SK-N-MC (cell line): ENCODE measurements at regions not wholly inside any gene's neighbourhood (a gene's known extent, or its start where the extent isn't known, plus 50 kb on each side); places are given as distances from the start of the nearest gene placed in this dataset.

Experiments used
- DNase-seq: peaks from one replicate; pipeline ENCODE4 v3.0.0-alpha.2; 2011; ENCODE audit warnings: low read depth, low spot score
- H3K27ac ChIP-seq: fragments of 200-600 bp; sonication (generic); 2 replicates; pipeline ENCODE4 v1.5.1; 2016; ENCODE audit warnings: mixed run types
- H3K36me3 ChIP-seq: fragments of 200-600 bp; sonication (generic); 2 replicates; pipeline ENCODE4 v1.6.1; 2017; ENCODE audit warnings: antibody characterized with exemption, low read length, mixed read lengths; ENCODE audit not compliant: insufficient read depth
- H3K4me3 ChIP-seq: fragments of 200-600 bp; sonication (generic); 2 replicates; pipeline ENCODE4 v1.5.1; 2016
- H3K9ac ChIP-seq: fragments of 200-600 bp; sonication (generic); 2 replicates; pipeline ENCODE4 v1.8.0; 2017; ENCODE audit warnings: mixed run types, mixed read lengths; ENCODE audit not compliant: insufficient read length
- H3K9me3 ChIP-seq: fragments of 200-600 bp; sonication (generic); 2 replicates; pipeline ENCODE4 v1.6.1; 2017; ENCODE audit warnings: low read depth, mild to moderate bottlenecking, antibody characterized with exemption, low read length, moderate library complexity, mixed read lengths
- EZH2 ChIP-seq: fragments of 200-600 bp; sonication (generic); IDR thresholded peaks from one replicate; pipeline ENCODE4 v1.6.1; 2017; ENCODE audit warnings: antibody characterized with exemption
- FOXP2 ChIP-seq: optimal IDR thresholded peaks from 2 replicates; pipeline ENCODE3; 2011; ENCODE audit warnings: mild to moderate bottlenecking, moderate library complexity; ENCODE audit not compliant: insufficient read depth; ENCODE audit errors: extremely low read length, control extremely low read depth
- POLR2AphosphoS5 ChIP-seq: IDR thresholded peaks from 2 replicates; pipeline ENCODE4 v1.6.1; 2012; ENCODE audit warnings: mild to moderate bottlenecking, low read depth, low read length, borderline replicate concordance

DNA sequence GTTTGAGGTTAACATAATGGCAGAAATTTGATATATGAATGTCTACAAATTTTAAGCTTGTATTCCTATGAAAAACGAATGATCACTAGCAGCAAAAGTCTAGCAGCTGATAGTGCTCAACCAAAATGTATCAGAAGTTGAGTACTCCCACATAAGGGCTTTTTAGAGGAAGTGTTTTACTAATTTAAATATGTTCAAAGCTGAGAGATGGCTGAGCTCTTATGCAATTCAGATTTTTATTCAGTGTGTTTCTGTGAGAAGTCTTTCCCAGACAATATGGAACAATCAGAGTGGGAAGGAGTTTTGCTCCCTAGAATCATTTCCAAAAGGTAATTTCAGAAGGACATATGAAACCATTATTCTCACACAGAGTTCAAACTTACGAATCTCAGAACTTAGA is 327.0 kb downstream of the ZPLD1 start:
- H3K9me3 ChIP-seq = no peaks in the 10 kb centered on the region
- H3K36me3 ChIP-seq = no peaks in the 10 kb centered on the region
- DNase-seq = no peak
- no peak overlapping the region for H3K27ac ChIP-seq
- H3K4me3 ChIP-seq = no peak overlapping the region
- no peak overlapping the region for H3K9ac ChIP-seq
- TF ChIP-seq EZH2 = no peak
- TF ChIP-seq FOXP2 = no peak
- TF ChIP-seq POLR2AphosphoS5 = no peak

DNA sequence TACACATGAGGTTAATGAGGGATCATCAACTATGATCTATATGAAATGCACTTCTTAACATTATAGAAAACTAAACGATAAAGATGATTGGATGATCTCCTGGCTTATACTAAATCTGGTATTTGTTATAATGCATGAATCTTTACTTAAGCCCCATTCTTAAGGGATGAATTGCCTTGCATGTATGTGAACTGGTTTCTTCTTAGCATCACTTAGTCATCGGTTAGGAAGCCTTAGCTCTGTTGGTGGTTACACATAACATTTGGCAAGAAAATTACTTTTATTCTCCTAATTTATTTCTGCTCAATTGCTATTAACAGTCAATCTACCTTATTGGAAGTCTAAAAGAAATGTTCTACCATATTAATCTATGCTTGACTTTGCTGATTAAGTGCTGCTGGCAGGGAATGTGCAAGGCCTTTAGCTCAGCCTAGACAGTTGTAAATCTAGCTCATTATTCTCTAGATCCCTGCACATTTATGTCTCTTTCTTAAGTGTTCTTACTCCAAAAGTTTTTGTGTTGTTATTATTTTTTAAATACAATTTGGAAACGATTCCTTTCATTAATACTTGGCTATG is 356.0 kb downstream of the ZPLD1 start:
- Histone ChIP-seq H3K9me3 (no peaks in the 10 kb centered on the region), H3K4me3 (no peak overlapping the region), H3K27ac (0 out of 2 replicates have a peak overlapping the region, but pooled peaks have one; percentile 19), H3K36me3 (no peaks in the 10 kb centered on the region), H3K9ac (no peak overlapping the region)
- no peak for DNase-seq
- TF ChIP-seq EZH2 (no peak), FOXP2 (no peak), POLR2AphosphoS5 (no peak)

DNA sequence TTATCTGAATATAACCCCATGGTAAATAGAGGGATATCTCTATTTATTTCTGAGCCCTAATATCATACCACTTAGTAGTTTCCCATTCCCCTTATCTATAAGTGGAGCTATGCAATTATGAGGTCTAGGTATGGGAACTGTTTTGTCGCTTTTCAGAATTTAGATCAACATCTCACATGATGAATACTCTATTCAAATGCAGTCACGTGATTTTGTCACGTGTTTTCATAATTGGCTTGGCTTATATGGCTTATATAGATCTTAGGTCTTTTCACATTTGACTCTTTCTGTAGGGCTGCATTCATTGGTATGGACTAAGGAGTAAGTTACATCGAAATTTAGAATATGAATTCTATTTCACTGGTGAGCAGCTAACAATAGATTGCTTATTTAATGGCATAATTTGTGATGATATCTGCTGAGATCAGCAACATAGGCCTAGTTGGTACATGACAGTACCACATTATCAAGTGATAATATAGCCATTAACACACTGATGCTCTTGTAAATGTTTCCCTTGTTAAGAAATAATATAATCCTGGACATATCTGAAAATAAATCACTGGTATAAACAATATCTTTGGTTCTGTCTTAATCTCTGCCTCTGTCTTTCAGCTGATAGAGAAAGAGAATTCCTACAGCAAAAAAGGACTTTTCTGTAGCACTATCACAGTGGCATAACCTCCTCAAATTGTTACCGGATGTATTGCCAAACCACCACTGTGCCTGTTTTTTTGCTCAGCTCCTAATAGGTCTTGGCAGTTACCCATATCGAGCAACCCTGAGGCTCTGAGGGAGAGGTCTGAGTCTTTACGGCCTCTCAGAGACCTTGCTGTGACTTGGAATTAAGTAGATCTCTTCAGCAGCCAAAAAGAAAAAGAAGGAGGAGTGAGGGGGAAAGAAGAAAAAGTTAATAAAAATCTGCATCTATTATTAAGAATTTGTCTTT is 357.1 kb downstream of the ZPLD1 start:
- Histone ChIP-seq H3K27ac (peak overlapping the region; percentile 73), H3K9me3 (no peaks in the 10 kb centered on the region), H3K9ac (no peak overlapping the region), H3K4me3 (peak overlapping the region; percentile 36), H3K36me3 (no peaks in the 10 kb centered on the region)
- TF ChIP-seq FOXP2 (no peak), EZH2 (no peak), POLR2AphosphoS5 (no peak)
- DNase-seq = peak; percentile 73

DNA sequence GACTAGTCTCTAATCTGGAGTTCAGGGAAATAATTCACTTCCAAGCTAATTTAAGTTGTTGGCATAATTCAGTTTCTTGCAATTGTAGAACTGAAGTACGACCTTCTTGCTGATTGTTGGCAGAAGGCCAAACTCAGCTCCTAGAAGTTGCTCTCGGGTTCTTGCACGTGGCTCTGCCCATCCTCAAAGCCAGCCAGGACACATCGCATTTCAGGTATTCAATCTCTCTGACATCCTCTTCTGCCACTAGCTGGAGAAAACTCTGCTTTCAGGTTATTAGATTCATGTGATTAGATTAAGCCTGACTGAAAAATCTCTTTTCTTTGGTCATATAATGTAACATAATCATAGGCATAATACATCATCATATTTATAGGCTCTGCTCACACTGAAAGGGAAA is 362.0 kb downstream of the ZPLD1 start:
- H3K27ac ChIP-seq = no peak overlapping the region
- no peaks in the 10 kb centered on the region for H3K9me3 ChIP-seq
- H3K9ac ChIP-seq = no peak overlapping the region
- TF ChIP-seq EZH2 = no peak
- TF ChIP-seq POLR2AphosphoS5 = no peak
- no peak for TF ChIP-seq FOXP2
- H3K4me3 ChIP-seq = no peak overlapping the region
- H3K36me3 ChIP-seq = no peaks in the 10 kb centered on the region
- no peak for DNase-seq

DNA sequence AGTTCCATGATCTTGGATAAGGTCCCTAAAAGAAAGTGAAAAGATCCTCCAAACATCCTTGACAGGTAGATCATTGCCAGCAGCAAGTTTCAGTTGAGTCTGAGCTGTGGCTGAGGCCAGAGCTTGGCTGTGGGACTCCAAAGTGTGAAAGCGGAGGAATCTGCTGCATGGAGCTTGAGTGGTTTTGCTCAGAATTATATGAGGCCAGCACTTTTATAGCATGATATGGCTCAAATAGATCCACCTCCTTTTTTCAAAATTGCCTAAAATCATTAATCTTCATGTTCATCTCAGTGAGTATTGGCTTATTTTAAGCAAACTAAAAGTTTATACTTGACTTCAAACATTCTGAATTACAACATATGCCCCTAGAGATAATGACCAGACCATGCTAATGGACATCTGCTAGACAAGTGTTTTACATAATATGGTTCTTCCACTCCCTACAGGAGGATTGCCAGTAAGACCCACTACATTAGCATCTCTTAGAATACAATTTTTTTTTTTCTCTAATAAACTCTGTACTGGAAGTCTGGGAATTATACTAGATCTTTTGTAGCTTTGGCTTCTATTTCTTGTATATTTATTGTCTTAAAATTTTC is 368.1 kb downstream of the ZPLD1 start:
- TF ChIP-seq EZH2 (no peak), POLR2AphosphoS5 (no peak), FOXP2 (no peak)
- Histone ChIP-seq H3K36me3 (no peaks in the 10 kb centered on the region), H3K4me3 (no peak overlapping the region), H3K9me3 (no peaks in the 10 kb centered on the region), H3K27ac (no peak overlapping the region), H3K9ac (no peak overlapping the region)
- no peak for DNase-seq

DNA sequence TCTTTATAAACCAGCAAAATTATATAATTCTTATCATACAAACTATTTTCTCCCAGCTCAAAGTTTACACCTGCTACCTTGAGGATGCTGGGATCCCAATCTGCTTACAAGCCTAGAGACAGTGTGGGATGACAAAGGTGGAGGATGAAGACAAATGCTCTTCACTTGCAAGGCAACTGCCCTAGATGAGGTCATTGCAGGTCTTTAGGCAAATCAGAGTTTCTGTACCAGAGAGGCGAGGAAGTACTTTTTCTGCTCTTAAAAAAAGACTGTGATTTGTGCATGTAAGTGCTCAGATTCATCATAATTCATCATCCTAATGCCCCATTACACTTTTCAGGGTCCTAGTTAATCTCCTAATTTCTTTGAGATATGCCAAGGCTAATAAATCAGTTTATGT is 376.1 kb downstream of the ZPLD1 start:
- TF ChIP-seq POLR2AphosphoS5 (no peak), FOXP2 (no peak), EZH2 (no peak)
- no peaks in the 10 kb centered on the region for H3K9me3 ChIP-seq

DNA sequence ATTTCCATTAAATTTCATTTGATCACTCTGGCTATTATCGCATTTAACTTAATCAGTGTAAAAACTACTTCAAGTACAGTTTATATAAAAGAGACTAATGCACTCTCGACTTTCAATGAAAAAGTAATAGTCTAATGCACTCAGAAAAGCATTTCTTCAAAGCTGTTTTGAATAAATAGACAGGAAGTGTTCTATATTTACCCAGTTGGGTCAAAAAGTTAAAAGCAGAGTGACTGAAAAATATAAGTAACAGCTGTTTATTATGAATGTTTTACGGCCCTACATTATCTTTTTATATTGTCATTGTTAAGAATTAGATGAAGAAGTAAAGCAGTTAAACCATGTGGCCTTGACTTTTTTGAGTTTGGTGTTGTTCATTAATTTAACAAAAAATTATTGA is 391.8 kb downstream of the ZPLD1 start:
- no peaks in the 10 kb centered on the region for H3K36me3 ChIP-seq
- H3K9ac ChIP-seq = no peak overlapping the region
- DNase-seq = no peak
- peak overlapping the region; percentile 45 for H3K27ac ChIP-seq
- no peak for TF ChIP-seq EZH2
- no peak for TF ChIP-seq POLR2AphosphoS5
- TF ChIP-seq FOXP2 = no peak
- H3K9me3 ChIP-seq = no peaks in the 10 kb centered on the region
- no peak overlapping the region for H3K4me3 ChIP-seq

More for the DNA sequence above, 376.1 kb downstream of the ZPLD1 start:
- Histone ChIP-seq H3K9ac (no peak overlapping the region), H3K27ac (no peak overlapping the region), H3K4me3 (no peak overlapping the region), H3K36me3 (no peaks in the 10 kb centered on the region)
- DNase-seq = no peak

DNA sequence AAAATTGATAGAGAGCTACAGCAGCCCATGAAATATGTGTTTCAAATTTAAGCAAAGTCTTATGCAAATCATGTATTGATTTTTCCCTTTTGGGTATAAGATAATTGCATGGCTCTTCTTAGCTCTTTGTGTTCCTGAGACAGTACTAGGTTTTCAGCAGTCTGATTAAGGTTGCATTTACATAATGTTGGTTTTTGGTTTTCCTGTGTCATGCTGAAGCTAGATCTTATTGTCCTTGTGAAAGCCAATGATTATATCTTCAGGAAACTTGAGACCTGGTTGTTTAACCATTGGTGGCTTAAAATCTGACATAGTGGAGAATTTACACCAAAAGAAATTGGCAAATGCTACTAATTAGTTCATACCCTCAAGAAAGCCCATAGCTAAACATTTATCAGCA is 392.6 kb downstream of the ZPLD1 start:
- no peak overlapping the region for H3K9ac ChIP-seq
- TF ChIP-seq FOXP2 = no peak
- peak; percentile 29; the same call in 1 of the 2 replicates for TF ChIP-seq POLR2AphosphoS5
- H3K27ac ChIP-seq = peak overlapping the region; percentile 45; the same call in 1 of the 2 replicates
- DNase-seq = peak; percentile 63
- H3K4me3 ChIP-seq = no peak overlapping the region
- H3K36me3 ChIP-seq = no peaks in the 10 kb centered on the region
- no peaks in the 10 kb centered on the region for H3K9me3 ChIP-seq

DNA sequence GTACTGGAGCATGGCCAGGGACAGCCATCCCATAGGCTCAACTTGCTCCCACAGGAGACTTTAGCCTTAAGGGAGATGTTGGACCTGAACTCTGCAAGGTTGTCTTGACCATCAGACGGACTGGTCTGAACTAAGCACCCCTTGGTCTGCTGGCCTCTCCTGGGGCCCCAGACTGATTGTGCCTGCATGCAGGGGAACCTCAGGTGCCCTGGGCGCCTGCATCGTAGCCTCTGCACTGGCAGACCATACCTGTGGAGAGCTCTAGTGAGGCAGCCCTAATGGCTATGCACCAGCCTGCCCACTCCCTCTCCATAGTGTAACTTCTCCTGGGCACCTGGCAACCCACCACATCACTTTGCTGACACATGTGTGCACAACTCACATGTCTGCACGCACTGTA is 395.6 kb downstream of the ZPLD1 start:
- Histone ChIP-seq H3K4me3 (no peak overlapping the region), H3K36me3 (no peaks in the 10 kb centered on the region), H3K9me3 (no peaks in the 10 kb centered on the region), H3K27ac (no peak overlapping the region), H3K9ac (no peak overlapping the region)
- no peak for TF ChIP-seq FOXP2
- no peak for TF ChIP-seq POLR2AphosphoS5
- TF ChIP-seq EZH2 = no peak
- no peak for DNase-seq
